ENCODE measurements at regions not wholly inside any gene's neighbourhood (a gene's known extent, or its start where the extent isn't known, plus 50 kb on each side); places are given as distances from the start of the nearest gene placed in this dataset.

DNA sequence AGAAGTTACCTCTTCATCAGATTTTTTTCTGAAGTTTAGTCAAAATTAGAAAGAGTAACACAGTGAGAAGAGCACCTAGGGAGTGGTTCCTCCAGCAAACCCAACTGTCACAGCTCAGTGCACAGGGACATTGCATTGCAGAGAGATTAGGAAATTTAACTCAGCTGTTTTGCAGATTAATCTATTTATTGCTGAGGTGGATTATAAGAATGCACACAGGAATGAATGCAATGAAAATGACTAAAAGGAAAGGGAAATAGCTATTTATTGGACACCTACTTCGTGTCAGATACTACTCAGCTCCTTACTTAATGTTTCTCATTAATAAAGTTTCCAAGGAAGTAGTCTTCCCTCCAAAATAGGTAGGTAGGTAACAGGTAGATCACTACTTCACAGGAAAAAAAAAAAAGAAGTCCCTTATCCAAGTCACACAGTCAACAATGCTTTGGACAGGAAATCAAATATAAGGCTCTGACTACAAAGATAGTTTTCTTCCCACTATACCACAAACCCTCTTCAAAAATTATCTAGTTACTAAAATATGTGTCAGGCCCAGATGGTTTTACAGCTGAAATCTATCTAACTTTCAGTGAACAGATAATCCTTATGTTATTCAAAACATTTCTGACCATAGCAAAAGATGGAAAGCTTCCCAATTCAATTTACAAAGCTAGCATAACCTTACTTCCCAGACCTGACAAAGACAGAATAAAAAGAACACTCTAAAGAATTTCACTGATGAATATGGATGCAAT, 442.2 kb upstream of the MPDZ start:
- in situ Hi-C loops (cut with HindIII; ENCODE audit: low pct_unique_long_range_greater_than_20kb, low sequenced_read_pairs): no loop called here
- DNase-seq (ENCODE audit: low read depth, low spot score): no peak

DNA sequence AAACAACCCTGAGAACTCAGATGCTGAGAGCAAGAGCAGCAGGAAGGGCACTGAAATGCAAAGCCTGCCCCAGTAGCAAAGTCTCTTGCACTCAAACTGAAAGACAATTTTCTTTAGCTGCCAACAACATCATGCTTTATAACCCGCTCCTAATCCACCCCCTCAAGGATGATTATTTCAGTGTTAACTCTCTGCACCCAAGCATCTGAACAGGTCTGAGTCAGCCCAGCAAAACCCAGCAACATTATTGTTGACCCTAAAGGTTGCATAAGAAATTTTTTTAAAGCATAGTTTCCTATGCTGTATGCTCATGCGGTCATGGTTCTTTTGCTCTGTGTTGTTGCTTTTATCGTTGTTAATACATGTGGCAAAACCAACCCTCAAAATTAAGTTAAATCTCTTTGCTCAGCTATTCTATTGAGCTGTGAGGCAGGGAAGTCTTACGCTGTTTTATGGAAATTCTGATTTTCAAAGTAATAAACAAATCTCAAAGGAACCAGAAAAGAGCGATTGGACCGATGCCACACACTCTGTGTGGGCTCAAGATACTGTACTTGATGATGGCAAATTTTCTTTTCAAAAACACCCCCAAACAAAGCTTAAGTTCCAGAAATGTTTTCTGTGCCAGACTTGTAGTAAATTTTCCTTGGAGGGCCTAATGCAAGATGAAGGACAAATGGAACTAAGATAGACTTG, 440.6 kb upstream of the MPDZ start:
- in situ Hi-C loops (cut with HindIII; ENCODE audit: low pct_unique_long_range_greater_than_20kb, low sequenced_read_pairs): no loop called here
- no peak for DNase-seq (ENCODE audit: low read depth, low spot score)

DNA sequence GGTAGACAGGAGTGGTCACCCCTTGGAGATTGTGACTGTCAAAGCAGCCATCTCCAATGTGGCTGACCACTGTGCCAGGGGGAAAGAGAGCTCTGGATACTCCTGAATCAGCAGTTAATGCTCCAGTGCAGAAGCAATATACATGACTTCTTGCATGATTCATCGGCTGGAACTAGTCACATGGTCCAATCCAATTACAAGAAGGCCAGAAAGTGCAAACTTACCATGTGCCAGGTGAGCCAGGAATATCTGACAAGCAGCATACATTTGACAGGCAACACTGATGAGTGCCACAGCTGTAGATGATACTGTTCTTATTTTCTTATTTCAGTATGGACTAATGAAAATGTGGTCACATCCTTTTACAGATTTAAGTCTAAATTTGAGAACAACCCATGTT, 440.0 kb upstream of the MPDZ start:
- DNase-seq (ENCODE audit: low read depth, low spot score): no peak
- in situ Hi-C loops (cut with HindIII; ENCODE audit: low pct_unique_long_range_greater_than_20kb, low sequenced_read_pairs): no loop called here

DNA sequence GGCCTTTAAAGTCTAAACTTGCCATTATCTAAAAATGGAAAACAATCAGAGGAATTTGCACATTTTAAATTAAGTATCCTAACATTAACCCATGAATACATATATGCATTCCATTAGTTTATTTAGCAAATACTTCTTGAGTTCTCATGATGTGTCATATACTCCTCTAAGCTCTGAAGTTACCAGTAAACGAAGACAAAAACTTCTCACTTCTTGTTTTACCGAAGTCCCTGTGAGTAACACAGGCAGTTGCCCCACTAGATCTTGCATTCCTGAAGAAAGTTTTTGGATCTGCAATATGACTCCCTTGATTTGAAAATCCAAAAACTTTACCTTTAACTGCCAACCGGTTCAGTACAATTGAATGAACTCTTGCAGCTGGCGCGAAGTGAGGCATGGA, 439.0 kb upstream of the MPDZ start:
- no peak for DNase-seq (ENCODE audit: low read depth, low spot score)
- in situ Hi-C loops (cut with HindIII; ENCODE audit: low pct_unique_long_range_greater_than_20kb, low sequenced_read_pairs): no loop called here

DNA sequence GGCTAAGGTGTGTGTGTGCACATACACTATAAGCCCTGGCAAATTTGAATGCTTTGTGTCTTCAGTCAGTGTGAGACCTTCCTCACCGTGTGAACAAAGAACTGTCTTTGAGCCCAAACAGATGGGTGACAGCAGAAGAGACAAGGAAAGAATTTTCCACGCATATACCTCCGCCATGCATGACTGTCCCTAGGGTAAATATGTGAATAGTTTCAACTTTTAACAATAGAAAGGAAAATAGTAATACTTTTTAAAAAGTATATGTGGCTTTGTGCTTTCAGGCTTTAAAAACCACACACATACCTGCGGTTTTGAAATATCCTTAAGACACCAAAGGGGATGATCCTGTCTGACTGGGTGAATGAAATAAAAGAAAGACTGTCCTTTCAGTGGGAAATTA, 438.6 kb upstream of the MPDZ start:
- DNase-seq (ENCODE audit: low read depth, low spot score): peak; percentile 28
- in situ Hi-C loops (cut with HindIII; ENCODE audit: low pct_unique_long_range_greater_than_20kb, low sequenced_read_pairs): no loop called here

DNA sequence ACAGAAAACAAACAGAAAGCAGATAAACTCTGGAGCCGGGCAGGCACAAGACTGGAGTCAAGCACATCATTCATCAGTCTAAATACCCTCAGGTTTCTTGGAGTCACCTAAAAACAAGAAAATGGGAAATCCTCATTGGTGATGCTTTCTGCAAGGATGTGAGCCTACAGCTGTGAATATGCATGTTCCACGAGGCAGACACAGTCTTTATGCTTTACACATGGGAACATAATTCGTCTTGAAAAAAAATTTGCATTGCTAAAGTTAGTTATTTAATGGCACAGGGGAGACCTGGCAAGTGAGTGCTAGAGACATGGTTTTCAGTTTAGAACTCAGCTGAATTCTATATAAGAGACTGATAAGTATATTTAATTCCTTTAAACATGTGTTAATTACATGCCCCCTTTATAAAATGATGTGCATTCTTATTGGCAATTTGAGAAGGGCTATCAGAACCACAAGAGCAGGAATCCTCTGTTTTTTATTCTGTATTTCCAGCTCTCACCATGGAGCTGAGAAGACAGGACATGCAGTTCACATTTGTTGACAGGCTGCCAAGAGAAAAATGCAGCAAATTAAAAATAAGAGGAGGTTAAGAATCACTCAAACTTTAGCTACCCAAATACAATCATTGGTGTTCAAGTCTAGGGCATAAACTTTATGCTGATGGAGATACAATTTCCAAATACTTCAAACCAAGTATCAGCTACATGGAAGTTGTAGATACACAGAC, 438.0 kb upstream of the MPDZ start:
- DNase-seq (ENCODE audit: low read depth, low spot score): no peak
- in situ Hi-C loops (cut with HindIII; ENCODE audit: low pct_unique_long_range_greater_than_20kb, low sequenced_read_pairs): no loop called here

DNA sequence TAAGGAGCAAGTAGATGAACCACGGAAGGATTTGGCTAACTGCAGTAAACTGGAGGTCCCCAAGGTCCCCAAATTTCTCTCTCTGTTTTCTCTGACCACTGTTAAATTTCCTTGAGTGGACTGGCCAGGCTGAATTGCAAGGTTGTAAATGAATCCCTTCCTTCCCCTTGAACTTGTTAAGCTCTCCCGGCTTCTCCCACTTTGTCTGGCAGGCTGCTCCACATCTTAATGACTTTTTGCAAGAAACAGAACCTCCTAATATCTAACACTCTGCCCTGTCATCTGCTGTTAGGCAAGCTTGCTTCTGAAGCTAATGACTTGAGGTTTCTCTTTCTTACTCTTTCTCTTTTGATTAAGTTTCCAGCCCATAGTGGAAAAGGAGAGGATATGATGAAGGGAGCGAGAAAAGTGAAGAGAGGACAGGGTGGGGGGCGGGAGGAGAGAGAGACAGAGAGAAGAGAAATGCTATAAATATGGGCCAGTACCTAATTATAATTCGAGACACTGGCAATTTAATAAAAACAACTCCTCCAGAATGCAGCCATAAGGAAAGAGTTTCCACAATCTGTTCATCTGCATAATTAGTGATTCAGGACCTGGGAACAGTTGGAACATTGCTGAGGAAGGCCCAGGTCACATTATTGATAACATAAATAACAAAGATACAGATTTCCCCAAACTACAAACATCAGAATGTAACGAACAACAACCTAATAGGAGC, 437.3 kb upstream of the MPDZ start:
- no peak for DNase-seq (ENCODE audit: low read depth, low spot score)
- in situ Hi-C loops (cut with HindIII; ENCODE audit: low pct_unique_long_range_greater_than_20kb, low sequenced_read_pairs): no loop called here

DNA sequence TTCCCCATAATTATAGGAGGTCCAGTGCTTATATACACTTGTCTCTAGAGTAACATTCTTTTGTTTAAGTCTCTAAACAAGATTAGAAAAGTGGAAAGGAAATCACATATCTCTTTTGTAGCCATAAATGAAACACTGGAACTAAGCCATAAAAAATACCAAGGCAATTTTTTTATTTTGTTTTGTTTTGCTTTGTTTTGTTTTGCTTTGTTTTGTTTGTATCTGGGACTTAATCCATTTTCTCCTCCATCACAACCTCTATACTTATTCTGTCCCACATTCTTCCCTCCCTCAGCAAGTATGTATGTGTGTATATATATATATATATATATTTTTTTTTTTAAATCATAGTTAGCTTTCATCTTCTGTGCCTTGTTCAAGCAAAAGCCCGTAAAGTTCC, 436.6 kb upstream of the MPDZ start:
- no peak for DNase-seq (ENCODE audit: low read depth, low spot score)
- in situ Hi-C loops (cut with HindIII; ENCODE audit: low pct_unique_long_range_greater_than_20kb, low sequenced_read_pairs): no loop called here

DNA sequence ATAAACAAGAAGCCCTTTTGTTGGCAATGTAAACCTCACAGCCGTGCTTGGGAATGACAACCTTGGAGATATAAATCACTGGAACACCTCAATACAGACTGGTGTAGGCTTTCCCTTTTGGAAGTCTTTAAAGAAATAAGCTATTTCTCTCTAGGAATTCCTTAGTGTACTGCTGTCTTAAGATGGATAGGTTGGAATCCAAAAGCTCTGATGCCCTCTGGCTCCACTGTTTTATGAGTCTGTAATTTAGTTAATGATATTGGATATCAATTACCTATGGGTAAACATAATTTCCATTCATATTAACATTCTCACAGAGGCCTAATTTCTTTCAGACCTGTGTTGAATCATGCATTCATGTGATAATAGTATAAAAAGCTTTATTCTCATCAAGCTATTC, 435.9 kb upstream of the MPDZ start:
- in situ Hi-C loops (cut with HindIII; ENCODE audit: low pct_unique_long_range_greater_than_20kb, low sequenced_read_pairs): no loop called here
- DNase-seq (ENCODE audit: low read depth, low spot score): no peak

DNA sequence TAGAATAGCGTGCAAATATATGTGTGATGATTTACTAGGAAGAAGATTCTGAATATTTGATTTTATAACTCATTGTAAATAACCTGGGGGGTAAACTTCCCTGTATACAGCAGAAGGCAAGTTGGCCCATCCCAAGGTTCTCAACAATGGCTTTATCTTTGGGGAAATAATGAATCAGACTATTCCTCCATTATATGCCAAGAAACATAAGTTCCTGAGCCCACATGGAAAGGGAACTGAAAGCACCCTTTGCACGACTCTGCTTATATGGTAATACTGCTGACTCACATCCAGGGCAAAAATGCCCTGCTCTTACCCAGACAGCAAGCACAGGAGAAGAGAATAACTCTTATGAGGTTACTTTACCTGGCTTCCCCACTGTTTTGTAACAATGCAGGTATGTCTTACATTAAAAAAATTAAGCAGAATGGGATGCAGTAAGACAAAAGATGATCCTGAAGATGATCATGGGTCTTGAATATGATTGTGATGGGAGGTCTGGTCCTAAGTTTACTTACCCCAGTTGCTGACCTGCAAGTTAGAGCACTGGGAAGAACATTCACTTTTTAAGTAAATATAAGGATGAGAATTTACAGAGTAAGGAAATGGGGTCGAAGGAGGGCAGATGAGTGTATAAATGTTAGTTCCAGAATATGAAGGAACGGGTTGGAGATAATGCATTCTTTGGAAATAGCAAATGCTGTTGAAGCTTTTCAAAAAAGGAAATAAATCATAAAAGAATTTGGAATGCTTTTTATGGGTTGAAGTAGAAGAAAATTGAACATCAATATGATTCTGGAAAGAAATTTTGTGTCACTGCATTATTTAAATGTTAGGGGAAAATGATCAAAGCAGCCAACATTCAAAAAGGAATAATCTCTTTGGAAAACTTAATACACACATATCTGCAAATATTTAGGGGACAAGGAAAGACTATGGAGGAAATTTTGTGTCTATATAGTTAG, 428.4 kb upstream of the MPDZ start:
- DNase-seq (ENCODE audit: low read depth, low spot score): no peak
- in situ Hi-C loops (cut with HindIII; ENCODE audit: low pct_unique_long_range_greater_than_20kb, low sequenced_read_pairs): no loop called here

DNA sequence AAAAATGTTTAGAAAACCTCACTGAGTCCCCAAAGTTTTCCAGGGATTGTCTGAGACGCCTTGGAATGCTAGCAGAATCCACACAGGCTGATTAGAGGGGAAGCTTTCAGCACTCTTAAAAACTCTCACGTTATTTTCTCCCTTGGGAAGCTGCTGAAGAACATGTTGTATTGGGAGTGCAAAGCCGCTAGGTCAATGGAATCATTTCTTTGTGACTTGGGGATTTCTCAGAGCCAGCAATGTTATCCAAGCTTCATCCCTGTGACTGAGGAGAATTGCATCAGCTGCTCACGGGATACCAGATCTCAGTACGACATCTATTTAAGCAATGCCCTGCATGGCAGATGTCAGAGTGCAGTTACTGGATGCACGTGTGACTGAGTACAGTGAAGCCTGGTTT, 426.4 kb upstream of the MPDZ start:
- DNase-seq (ENCODE audit: low read depth, low spot score): peak; percentile 65
- in situ Hi-C loops (cut with HindIII; ENCODE audit: low pct_unique_long_range_greater_than_20kb, low sequenced_read_pairs): no loop called here

DNA sequence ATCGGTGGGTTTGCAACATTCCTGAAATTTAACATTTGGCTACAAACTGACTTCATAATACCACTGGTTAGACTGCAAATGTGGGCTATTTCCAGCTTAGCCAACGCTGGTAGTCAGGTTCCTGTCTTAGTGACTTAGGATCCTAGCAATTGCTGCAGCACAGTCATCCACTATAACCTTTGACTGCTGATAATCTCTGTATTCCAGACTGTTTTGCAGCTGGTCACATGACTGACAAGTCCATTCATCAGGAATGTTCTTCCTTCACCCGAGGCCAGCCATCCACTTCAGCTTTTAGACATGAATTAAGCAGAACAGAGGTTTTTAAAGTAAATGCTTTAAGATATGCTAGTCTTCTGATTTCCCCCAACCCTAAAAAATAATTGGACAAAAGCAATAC, 425.9 kb upstream of the MPDZ start:
- peak; percentile 9 for DNase-seq (ENCODE audit: low read depth, low spot score)
- in situ Hi-C loops (cut with HindIII; ENCODE audit: low pct_unique_long_range_greater_than_20kb, low sequenced_read_pairs): no loop called here

DNA sequence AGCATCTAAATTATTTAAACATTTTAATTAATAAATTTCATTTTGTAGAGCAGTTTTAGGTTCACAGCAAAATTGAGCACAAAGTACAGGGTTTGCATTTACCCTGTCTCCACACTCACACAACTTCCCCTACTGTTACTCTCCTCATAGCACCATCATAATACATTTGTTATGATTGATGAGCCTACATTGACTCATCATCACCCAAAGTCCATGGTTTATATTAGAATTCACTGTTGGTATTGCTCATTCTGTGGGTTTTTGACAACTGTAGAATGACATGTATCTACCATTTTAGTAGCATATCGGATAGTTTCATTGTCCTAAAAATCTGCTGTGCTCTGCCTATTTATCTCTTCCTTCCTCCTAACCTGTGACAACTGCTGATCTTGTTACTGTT, 411.1 kb upstream of the MPDZ start:
- DNase-seq (ENCODE audit: low read depth, low spot score): no peak
- in situ Hi-C loops (cut with HindIII; ENCODE audit: low pct_unique_long_range_greater_than_20kb, low sequenced_read_pairs): no loop called here

DNA sequence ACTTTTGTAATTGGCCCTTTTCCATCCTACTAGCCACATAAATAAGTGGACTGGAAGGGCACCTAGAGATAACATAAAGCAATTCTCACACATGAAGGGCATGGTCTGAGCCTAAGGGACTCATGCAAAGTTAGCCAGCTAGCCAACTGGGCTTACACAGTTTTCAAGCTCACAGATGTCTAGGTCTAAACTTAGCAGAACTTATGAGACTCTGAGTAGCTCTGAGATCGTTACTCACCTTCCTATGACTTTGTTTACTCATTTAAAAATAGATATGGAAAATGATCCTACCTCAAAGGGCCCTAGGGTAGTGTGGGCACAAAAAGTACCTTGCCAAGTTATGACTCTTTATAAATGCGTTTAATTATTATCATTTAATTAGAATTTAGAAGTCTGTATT, 410.4 kb upstream of the MPDZ start:
- in situ Hi-C loops (cut with HindIII; ENCODE audit: low pct_unique_long_range_greater_than_20kb, low sequenced_read_pairs): no loop called here

DNA sequence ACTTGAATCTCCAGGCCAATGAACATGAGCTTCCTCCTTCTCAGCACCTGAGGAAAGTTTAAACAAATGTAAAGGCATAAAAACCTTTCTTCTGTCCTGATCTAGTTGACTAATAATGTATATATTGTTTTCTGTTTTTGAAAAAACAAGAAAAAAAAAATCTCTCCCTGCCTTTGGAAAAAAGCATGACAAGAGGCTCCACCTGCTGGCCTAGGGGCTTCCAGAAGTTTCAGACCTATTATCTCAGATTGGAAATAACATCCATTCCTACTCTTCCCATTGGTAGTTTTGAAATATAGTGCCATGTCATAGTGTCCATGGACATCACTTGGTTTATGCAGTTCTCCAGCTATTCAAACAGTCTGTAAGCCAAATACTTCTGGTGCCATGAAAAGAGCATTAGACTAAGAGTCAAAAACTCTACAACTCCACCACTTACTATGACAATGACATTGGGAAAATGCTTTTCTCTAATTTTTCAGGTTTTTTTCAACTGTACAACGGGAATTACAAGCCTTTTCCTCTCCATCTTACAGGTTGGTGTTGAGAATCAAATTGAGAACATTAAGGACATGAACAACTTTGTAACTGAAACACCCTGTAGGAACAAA, 409.6 kb upstream of the MPDZ start:
- in situ Hi-C loops (cut with HindIII; ENCODE audit: low pct_unique_long_range_greater_than_20kb, low sequenced_read_pairs): no loop called here
- DNase-seq (ENCODE audit: low read depth, low spot score): peak; percentile 54

More for the DNA sequence above, 410.4 kb upstream of the MPDZ start:
- no peak for DNase-seq (ENCODE audit: low read depth, low spot score)

DNA sequence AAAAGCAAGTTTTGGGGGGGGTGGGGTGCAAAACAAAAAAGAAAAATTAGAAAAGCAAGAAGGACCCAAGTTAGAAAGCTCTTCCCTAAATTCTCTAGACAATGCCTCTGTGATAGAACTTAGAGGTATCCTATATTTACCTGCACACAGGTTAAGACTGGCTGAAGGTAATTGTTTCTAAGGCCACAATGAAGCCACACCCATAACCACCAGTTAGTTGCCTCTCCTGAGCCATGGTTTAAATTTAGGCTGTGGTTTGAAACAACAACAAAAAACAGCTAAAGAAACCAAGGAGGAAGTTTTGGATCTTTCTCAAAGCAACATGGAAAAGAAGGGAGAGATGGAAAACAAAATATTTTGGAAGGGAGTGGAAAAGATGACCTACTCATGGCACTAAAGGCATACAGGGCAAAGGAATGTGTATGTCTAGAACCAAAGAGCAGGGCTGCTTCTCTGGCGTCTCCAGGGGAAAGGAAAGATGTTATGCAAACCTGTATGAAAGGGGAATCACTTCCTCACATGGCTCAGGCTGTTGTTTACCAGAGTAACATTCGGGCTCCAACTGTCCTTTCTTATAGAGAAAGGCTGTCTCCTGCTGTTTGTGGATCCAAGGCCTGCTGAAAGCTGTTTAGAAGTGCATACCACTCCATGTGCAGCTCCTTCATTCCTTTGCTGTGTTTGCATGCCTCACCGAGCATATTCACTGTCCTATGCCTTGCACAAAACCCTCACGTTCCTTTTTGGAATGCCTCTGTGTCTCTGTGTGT, 408.9 kb upstream of the MPDZ start:
- no peak for DNase-seq (ENCODE audit: low read depth, low spot score)
- in situ Hi-C loops (cut with HindIII; ENCODE audit: low pct_unique_long_range_greater_than_20kb, low sequenced_read_pairs): no loop called here
